ENCODE measurements at regions not wholly inside any gene's neighbourhood (a gene's known extent, or its start where the extent isn't known, plus 50 kb on each side); places are given as distances from the start of the nearest gene placed in this dataset.

GRCh38 chr1:30264672-30265025 is 458.7 kb downstream of the MATN1 start:
- DNase-seq (ENCODE audit: low read depth, low spot score) (no peak), ATAC-seq (no peak)
- CTCF ChIA-PET, result no interaction called here
- no peaks in the 10 kb centered on the region for H3K4me1 ChIP-seq (ENCODE audit: control insufficient read depth in 1 of 2, insufficient read depth in 2 of 2, low read length in 2 of 2)
- no peak overlapping the region for H3K4me2 ChIP-seq (ENCODE audit: low read length)
- peaks cover 14% of the 10 kb centered on the region; the same call in 1 of the 2 replicates for H3K27me3 ChIP-seq (ENCODE audit: insufficient read depth, low read length)
- no TSS peak for BruUV-seq (replicated peaks)
- H3K9ac ChIP-seq (ENCODE audit: low read length), result no peak overlapping the region
- no peak overlapping the region for H3K4me3 ChIP-seq (replicated peaks in 1 of 2; ENCODE audit: low read depth in 1 of 2, low read length in 2 of 2)
- intact Hi-C loops (cut with micrococcal nuclease), result no loop called here
- no peaks in the 10 kb centered on the region for H4K20me1 ChIP-seq (ENCODE audit: insufficient read depth)
- H3K9me2 ChIP-seq (ENCODE audit: insufficient read depth), result no peaks in the 10 kb centered on the region
- no peaks in the 10 kb centered on the region for H3K79me2 ChIP-seq (ENCODE audit: insufficient read depth, low read length)
- H2AFZ ChIP-seq (ENCODE audit: low read depth, low read length, poor library complexity, severe bottlenecking), result no peak overlapping the region
- 0 out of 4 replicates have a peak, but pooled peaks cover 0 to 4% of the 10 kb centered on the region in 2 experiments for H3K9me3 ChIP-seq (ENCODE audit: control insufficient read depth in 1 of 2, insufficient read depth in 1 of 2, low read depth in 1 of 2, low read length in 2 of 2)
- no peaks in the 10 kb centered on the region for H3K36me3 ChIP-seq (ENCODE audit: control insufficient read depth in 1 of 2, insufficient read depth in 2 of 2, low read length in 2 of 2)
- no peak for TF ChIP-seq RAD21 (IDR thresholded peaks at IDR 0.05; ENCODE audit: low read depth)
- no peak for TF ChIP-seq ELF1 (IDR thresholded peaks at IDR 0.05; ENCODE audit: borderline replicate concordance, low read depth)
- TF ChIP-seq ZBTB33 (IDR thresholded peaks at IDR 0.05; ENCODE audit: extremely low read depth, insufficient replicate concordance, low read length), result no peak
- TF ChIP-seq FOSL1 (IDR thresholded peaks at IDR 0.05; ENCODE audit: low read depth), result no peak
- no peak for TF ChIP-seq CBX3 (IDR thresholded peaks at IDR 0.05; ENCODE audit: low read depth)
- no peak for TF ChIP-seq TCF7L2 (IDR thresholded peaks at IDR 0.05; ENCODE audit: borderline replicate concordance, extremely low read depth, insufficient read depth, insufficient read length)
- TF ChIP-seq EZH2phosphoT487 (IDR thresholded peaks at IDR 0.05; ENCODE audit: borderline replicate concordance), result no peak
- TF ChIP-seq CEBPB (IDR thresholded peaks at IDR 0.05; ENCODE audit: low read depth), result no peak
- TF ChIP-seq ZNF274 (IDR thresholded peaks at IDR 0.05; ENCODE audit: low read depth, low read length), result no peak
- no peak for TF ChIP-seq YY1 (IDR thresholded peaks at IDR 0.05; ENCODE audit: extremely low read depth, insufficient replicate concordance, low read depth, low read length)
- POLR2A ChIA-PET, result no interaction called here
- H3K27ac ChIP-seq (ENCODE audit: low read depth, low read length), result no peak overlapping the region
- RAD21 ChIA-PET (ENCODE audit: low non-redundant PET in 1 of 2, low total read pairs in 2 of 2, uncharacterized antibody in 2 of 2, unreplicated experiment in 2 of 2), result no interaction called here

Measured in HCT116 (cell line).